HG02678 (cell line): ENCODE measurements at regions not wholly inside any gene's neighbourhood (a gene's known extent, or its start where the extent isn't known, plus 50 kb on each side); places are given as distances from the start of the nearest gene placed in this dataset.

Source experiments
- ATAC-seq: cut with Tn5 transposase; IDR thresholded peaks from one replicate; pipeline ENCODE4 v1.9.1; 2021; ENCODE audit warnings: mild to moderate bottlenecking, moderate library complexity; ENCODE audit not compliant: unreplicated experiment

DNA sequence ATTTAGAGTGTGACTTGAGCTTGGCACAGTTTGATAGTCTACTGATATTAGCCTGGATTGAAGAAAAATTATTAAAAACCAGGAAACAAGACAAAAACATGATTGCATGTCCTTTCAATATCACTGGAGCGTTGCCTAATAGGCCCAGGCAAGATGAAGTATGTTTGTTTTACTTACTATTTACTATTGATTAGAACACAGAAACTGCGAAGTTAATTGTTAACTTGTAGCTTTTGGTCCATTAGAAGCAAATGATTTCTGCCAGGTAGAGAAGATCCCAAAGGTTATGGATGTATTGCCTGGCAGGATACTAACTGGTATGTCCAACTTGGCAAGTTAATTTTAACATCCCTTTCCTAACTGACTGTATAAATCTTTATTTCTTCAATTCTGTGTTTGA is 268.9 kb downstream of the ETNK1 start:
- ATAC-seq = no peak

GRCh38 chr12:22899184-22899583 is 274.2 kb downstream of the ETNK1 start:
- ATAC-seq = no peak

- no peak for ATAC-seq
Measured at GRCh38 chr12:22900401-22900800, 275.4 kb downstream of the ETNK1 start.

DNA sequence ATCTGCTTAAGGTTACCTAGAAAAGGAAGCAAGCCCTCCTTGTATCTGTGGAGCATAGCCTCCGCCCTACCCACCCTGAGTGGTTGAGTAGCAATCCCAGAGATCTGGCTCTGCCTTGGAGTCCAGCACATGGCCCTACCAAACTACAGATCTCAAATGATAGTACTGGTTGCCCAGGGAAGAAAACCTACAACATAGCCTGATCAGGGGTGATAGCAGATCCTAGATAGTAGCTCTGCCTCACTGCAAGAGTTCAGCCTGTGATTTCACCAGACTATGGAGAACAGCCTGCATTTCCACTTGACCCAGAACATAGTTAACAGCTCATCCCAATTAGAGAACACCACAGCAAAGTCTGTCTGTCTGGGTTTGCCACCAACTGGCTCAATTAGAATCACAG is 279.5 kb downstream of the ETNK1 start:
- ATAC-seq = no peak

- ATAC-seq = no peak
Measured at GRCh38 chr12:22916241-22916640, 291.3 kb downstream of the ETNK1 start.

DNA sequence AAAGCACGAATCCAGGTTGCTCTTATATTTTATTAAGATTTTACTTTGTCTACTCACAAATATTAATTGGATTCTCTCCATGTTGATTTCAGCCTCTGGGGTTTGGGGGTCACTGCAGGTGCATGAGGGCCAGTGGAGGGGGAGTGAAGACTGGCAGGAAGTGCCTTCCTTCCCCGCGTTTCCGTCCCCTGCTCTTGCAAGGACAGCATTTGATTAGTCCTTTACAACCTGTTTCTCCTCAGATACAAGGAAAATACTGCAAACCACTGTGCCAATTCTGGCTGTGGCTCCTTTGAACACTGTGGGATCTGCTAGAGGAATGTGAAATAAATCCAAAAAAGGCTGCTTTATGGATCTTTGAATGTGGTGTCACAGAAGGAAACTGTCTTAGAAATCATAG is 291.8 kb downstream of the ETNK1 start:
- ATAC-seq = no peak

GRCh38 chr12:22919883-22920282 is 294.9 kb downstream of the ETNK1 start:
- no peak for ATAC-seq

- no peak for ATAC-seq
Measured at GRCh38 chr12:22923768-22924167, 298.8 kb downstream of the ETNK1 start.

DNA sequence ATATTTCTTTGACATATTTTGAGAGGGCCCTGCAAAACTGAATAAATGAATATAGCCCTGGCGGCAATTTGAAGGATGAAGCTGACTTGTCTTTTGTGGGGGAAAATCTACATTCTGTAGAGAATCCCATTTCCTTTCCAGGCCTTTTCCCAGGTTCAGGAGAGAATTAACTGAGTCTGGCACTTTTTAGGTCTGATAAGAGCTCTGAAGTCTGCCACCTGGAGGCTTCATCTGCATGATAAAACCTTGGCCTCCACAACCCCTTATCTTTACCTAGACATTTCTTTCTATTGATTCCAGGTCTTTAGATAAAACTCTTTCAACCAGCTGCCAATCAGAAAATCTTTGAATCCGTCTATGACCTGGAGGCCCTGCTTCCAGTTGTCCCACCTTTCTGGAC is 299.4 kb downstream of the ETNK1 start:
- ATAC-seq = no peak

- ATAC-seq = no peak
Measured at GRCh38 chr12:22925623-22926022, 300.7 kb downstream of the ETNK1 start.

GRCh38 chr12:22932431-22932830 is 307.5 kb downstream of the ETNK1 start:
- no peak for ATAC-seq

GRCh38 chr12:22935090-22935489 is 310.1 kb downstream of the ETNK1 start:
- ATAC-seq = no peak

- no peak for ATAC-seq
Measured at GRCh38 chr12:22935501-22935900, 310.5 kb downstream of the ETNK1 start.

DNA sequence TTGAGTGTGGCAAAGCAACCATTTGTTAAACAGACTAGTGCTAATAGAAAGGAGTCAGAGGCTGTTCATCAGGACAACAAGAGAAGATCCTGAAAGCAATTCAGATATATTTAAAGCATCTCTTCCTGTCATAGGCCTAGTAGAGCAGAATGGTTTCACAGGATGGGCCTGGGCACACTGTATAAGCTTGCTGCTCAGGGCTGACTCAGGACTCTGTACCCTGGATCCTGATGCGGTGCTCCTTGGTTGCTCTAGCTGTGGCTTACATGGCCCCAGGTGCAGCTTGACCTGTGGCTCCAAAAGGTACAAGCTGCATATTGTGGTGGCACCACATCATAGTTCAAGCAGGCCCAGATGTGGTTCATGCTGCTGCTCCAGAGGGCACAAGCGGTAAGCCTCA is 313.4 kb downstream of the ETNK1 start:
- no peak for ATAC-seq

DNA sequence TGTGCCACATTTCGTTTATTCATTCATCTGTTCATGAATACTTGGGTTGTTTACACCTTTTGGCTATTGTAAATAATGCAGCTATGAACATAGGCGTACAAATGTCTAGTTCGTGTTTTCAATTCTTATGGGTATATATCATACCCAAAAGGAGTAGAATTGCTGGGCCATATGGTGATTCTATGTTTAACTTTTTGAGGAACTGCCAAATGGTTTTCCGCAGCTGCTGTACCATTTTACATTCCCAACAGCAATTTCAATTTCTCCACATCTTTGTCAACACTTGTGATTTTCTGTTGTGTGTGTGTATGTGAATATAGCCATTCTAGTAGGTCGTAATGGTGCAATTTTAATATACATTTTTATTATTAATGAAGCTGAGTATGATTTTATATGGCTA is 326.2 kb downstream of the ETNK1 start:
- ATAC-seq = no peak

GRCh38 chr12:22956690-22957089 is 331.7 kb downstream of the ETNK1 start:
- ATAC-seq = no peak

GRCh38 chr12:22967171-22967570 is 342.2 kb downstream of the ETNK1 start:
- no peak for ATAC-seq

DNA sequence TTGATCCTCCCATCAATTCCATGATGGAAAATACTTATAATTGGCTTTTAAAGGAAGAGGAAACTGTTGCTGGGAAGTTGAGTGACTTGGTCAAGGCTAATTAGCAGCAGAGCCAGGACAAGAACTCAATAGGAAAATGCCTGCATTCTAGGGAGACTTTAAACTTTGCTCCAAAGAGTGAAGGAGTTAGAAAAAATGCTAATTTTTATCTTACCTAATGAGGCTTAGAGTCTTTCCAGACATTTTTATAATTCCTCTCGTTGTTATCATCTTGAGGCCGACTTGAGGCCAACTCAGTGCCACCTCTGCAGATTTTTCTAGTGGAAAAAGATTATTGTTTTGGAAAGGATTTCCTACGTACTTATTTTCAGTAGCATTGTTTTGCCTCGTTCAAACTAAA is 344.6 kb downstream of the ETNK1 start:
- no peak for ATAC-seq

- ATAC-seq = no peak
Measured at GRCh38 chr12:22971247-22971646, 346.3 kb downstream of the ETNK1 start.

DNA sequence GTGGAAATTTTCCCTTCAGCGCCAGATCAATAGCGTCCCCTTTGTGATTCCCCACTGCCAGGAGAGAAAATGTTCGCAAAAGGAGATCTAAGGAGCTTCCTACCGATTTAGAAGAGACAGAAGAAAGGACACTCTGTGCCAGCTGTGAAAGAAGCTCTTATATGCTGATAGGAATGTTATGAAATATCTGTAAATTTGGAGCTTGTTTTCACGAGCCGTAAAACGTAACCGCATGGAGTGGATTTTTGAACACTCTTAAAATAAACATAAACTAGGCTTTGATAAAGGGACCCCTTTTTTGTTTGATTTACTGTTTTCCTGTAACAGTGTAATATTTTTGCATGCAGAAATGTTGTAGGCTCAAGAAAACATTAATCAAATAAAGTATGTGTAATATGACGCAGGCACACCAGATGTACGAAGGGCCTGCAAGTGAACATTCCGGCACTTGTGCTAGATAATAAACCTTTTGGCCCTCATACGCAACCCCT is 346.8 kb downstream of the ETNK1 start:
- no peak for ATAC-seq

DNA sequence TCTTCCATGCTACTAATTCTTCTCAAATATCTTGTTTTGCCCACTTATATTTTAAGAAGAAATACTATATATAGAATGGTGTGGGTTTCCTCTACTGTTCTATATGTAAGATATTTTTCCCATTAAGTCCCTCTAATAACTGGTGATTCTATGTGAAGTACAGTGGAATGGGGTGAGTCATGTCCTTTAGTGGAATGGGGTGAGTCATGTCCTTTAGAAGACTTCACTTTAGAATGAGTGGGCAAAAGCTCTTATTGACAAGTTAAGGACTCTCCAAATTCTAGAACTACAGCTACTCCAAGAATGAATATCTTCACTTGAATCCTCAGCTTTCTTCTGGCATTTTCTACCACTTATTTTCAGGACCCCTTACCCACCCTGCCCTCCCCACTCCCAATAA is 349.9 kb downstream of the ETNK1 start:
- ATAC-seq = no peak

DNA sequence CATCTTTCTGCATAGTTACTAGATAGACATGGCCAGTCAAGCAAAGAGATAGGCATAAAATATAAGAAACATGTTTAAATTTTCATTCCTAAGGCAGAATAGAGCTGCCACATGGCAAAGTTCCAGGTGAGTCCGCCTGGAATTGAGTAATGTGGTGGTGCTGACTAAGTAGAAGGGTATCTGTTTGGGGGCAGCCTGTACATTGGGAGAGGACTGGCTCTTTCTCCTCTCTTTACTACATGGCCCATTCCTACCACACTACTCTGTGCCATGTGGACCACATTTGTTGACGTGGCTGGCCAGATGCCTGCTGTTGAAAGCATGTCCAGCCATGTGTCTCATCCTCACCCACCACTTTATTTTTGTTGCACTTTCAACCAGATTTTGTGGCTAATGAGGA is 354.0 kb downstream of the ETNK1 start:
- no peak for ATAC-seq

DNA sequence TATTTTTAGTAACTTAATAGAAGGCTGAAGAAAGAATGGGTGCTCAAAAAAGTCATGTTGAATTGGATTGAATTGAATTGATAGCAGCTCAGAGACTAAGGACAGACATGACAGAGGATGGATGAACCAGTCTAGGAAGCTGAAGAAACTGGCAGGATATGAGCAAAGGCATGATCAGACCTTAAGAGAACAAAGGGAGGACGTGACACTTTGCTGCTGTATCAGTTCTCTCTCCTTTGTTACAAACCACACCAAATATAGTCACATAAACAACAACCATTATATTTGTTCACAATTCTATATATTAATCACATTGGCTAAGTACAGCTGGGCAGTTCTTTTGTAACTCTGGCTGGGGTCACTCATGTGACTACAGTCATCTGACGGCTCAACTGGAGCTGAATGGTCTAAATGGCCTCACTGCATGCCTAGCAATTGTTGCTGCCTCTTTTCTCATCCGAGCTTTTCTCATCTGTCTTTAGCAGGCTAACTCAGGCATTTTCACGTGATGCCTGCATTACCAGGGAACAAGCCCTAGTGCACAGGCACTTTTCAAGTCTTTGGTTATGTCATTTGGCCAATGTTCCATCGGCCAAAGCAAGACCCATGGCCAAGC is 355.0 kb downstream of the ETNK1 start:
- ATAC-seq = no peak
